Neural progenitor cell (in vitro differentiated cells): ENCODE measurements at regions not wholly inside any gene's neighbourhood (a gene's known extent, or its start where the extent isn't known, plus 50 kb on each side); places are given as distances from the start of the nearest gene placed in this dataset.
A peak's percentile ranks its signal among the peaks of the same experiment; 100 is the strongest.

ENCODE experiments used
- DNase-seq: peaks from one replicate; pipeline ENCODE4 v3.0.0-alpha.2; 2016; ENCODE audit warnings: low spot score
- H2AFZ ChIP-seq: fragments of 200-600 bp; sonication (generic); replicated peaks from 2 replicates; pipeline ENCODE4 v1.6.1; 2016; ENCODE audit warnings: antibody characterized with exemption
- H3F3A ChIP-seq: fragments of 200-600 bp; sonication (generic); 2 replicates; pipeline ENCODE4 v1.6.1; 2016; ENCODE audit warnings: antibody characterized with exemption, low read depth
- H3K27ac ChIP-seq: fragments of 200-600 bp; sonication (generic); 2 replicates; pipeline ENCODE4 v1.5.1; 2016; ENCODE audit warnings: mild to moderate bottlenecking
- H3K27me3 ChIP-seq: fragments of 200-600 bp; sonication (generic); 2 replicates; pipeline ENCODE4 v1.6.1; 2016; ENCODE audit warnings: mild to moderate bottlenecking, moderate library complexity
- H3K36me3 ChIP-seq: fragments of 200-600 bp; sonication (generic); 2 replicates; pipeline ENCODE4 v1.5.1; 2016
- H3K4me1 ChIP-seq: fragments of 200-600 bp; sonication (generic); 2 replicates; pipeline ENCODE4 v1.6.1; 2016; ENCODE audit warnings: mixed run types
- H3K4me2 ChIP-seq: fragments of 200-600 bp; sonication (generic); 2 replicates; pipeline ENCODE4 v1.6.1; 2016
- H3K4me3 ChIP-seq: fragments of 200-600 bp; sonication (generic); 2 replicates; pipeline ENCODE4 v1.5.1; 2016
- H3K79me2 ChIP-seq: fragments of 200-600 bp; sonication (generic); 2 replicates; pipeline ENCODE4 v1.6.1; 2016; ENCODE audit warnings: low read depth
- H3K9ac ChIP-seq: fragments of 200-600 bp; sonication (generic); 2 replicates; pipeline ENCODE4 v1.6.1; 2016
- H3K9me3 ChIP-seq: fragments of 200-600 bp; sonication (generic); 2 replicates; pipeline ENCODE4 v1.5.1; 2016; ENCODE audit warnings: low read depth
- H4K20me1 ChIP-seq: fragments of 200-600 bp; sonication (generic); 2 replicates; pipeline ENCODE4 v1.6.1; 2016; ENCODE audit warnings: low read depth
- H3K27ac Mint-ChIP-seq: 3 replicates; pipeline ENCODE4 v1.8.0; 2021; ENCODE audit warnings: mixed read lengths
- H3K27me3 Mint-ChIP-seq: 2 replicates; pipeline ENCODE4 v1.8.0; 2022; ENCODE audit warnings: low read depth, mild to moderate bottlenecking, inconsistent platforms, moderate library complexity, mixed read lengths; ENCODE audit not compliant: insufficient read depth
- H3K36me3 Mint-ChIP-seq: 3 replicates; pipeline ENCODE4 v1.8.0; 2021; ENCODE audit warnings: mixed read lengths
- H3K4me1 Mint-ChIP-seq: 3 replicates; pipeline ENCODE4 v1.8.0; 2021; ENCODE audit warnings: mixed read lengths
- H3K4me3 Mint-ChIP-seq: 3 replicates; pipeline ENCODE4 v1.8.0; 2021; ENCODE audit warnings: mild to moderate bottlenecking, moderate library complexity, mixed read lengths
- H3K9me3 Mint-ChIP-seq: 3 replicates; pipeline ENCODE4 v1.8.0; 2020; ENCODE audit warnings: mixed read lengths
- EZH2 ChIP-seq: fragments of 200-600 bp; sonication (generic); IDR thresholded peaks from 2 replicates; pipeline ENCODE4 v1.6.1; 2017; ENCODE audit warnings: antibody characterized with exemption, mild to moderate bottlenecking, moderate library complexity
- EZH2phosphoT487 ChIP-seq: fragments of 200-600 bp; sonication (generic); IDR thresholded peaks from 2 replicates; pipeline ENCODE4 v1.6.1; 2017; ENCODE audit warnings: antibody characterized with exemption
- TF ChIP-seq, protein P1 (sequence below): fragments of 200-600 bp; sonication (generic); IDR thresholded peaks from 2 replicates; pipeline ENCODE4 v1.5.1; 2017; ENCODE audit warnings: antibody characterized with exemption, mild to moderate bottlenecking

DNA sequence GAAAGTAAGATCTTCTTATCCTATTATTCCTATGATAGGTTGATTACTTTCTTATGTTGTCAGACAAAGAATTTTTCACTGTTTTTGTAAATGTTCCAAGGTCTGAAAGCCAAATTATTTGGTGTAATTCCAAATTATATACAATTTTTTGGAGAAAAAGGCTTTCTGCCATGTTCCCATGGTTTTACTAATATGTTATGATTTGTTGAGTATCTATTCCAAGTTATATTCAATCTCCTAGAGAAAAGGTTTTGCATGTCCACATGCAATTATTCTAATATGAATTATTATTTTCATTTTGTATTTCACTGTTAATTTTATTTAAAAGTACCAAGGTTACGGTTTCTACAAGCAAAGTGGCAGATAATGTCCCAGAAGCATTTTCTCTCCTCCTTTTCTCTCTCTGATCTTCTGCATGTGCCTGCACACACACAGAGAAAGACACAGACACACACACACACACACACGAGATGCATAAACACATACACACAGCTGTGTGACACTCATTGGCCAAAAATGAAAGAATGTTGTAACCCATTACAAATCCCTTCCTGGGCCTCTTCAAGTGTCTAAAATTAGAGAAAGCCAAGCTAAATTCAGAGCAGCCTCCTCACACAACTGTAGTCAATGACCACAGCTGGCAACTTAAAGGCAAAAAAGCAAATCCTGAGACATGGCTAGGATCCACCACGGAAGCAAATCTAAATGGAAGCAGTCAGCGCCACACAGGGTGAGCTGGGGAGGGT is 621.0 kb downstream of the EFNB2 start:
- Histone ChIP-seq H3K4me2 (no peak overlapping the region), H2AFZ (no peak overlapping the region), H3K27me3 (no peaks in the 10 kb centered on the region), H3K9ac (no peak overlapping the region), H3K79me2 (no peaks in the 10 kb centered on the region), H4K20me1 (no peaks in the 10 kb centered on the region), H3K9me3 (no peaks in the 10 kb centered on the region), H3K4me3 (no peak overlapping the region), H3F3A (no peaks in the 10 kb centered on the region), H3K4me1 (peaks cover 4% of the 10 kb centered on the region), H3K36me3 (no peaks in the 10 kb centered on the region), H3K27ac (no peak overlapping the region)
- DNase-seq, result no peak
- TF ChIP-seq, protein P1, sequence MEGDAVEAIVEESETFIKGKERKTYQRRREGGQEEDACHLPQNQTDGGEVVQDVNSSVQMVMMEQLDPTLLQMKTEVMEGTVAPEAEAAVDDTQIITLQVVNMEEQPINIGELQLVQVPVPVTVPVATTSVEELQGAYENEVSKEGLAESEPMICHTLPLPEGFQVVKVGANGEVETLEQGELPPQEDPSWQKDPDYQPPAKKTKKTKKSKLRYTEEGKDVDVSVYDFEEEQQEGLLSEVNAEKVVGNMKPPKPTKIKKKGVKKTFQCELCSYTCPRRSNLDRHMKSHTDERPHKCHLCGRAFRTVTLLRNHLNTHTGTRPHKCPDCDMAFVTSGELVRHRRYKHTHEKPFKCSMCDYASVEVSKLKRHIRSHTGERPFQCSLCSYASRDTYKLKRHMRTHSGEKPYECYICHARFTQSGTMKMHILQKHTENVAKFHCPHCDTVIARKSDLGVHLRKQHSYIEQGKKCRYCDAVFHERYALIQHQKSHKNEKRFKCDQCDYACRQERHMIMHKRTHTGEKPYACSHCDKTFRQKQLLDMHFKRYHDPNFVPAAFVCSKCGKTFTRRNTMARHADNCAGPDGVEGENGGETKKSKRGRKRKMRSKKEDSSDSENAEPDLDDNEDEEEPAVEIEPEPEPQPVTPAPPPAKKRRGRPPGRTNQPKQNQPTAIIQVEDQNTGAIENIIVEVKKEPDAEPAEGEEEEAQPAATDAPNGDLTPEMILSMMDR, result no peak
- TF ChIP-seq EZH2phosphoT487 (no peak), EZH2 (no peak)
- H3K27me3 Mint-ChIP-seq, result no peaks in the 10 kb centered on the region
- H3K4me1 Mint-ChIP-seq, result peaks cover 11% of the 10 kb centered on the region
- no peak overlapping the region for H3K4me3 Mint-ChIP-seq
- no peaks in the 10 kb centered on the region for H3K36me3 Mint-ChIP-seq
- H3K9me3 Mint-ChIP-seq, result peaks cover 4% of the 10 kb centered on the region
- no peak overlapping the region for H3K27ac Mint-ChIP-seq

DNA sequence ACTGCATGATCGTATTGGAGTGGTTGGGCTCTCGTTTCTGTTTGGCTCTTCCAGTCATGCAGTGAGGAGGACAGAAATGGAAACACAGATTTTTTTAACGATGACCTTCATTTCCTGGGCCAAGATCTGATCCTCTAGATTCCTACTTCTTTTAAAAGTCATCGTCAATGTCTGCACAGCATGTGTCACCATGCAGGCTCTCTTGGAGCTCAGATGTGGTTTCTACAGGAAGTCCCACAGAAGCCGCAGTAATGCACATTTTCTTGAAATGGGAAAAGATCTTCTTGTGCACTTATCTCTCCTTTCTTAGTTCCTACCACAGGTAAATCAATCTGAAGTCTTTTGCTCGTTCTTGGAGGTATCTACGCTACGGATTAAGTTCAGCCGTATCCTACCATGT is 626.9 kb downstream of the EFNB2 start:
- no peak overlapping the region for H3K9ac ChIP-seq
- H3K27me3 ChIP-seq, result no peaks in the 10 kb centered on the region
- Mint-ChIP-seq H3K9me3 (peaks cover 7% of the 10 kb centered on the region), H3K27ac (peak overlapping the region; percentile 11), H3K4me1 (peaks cover 7% of the 10 kb centered on the region), H3K36me3 (no peaks in the 10 kb centered on the region), H3K4me3 (no peak overlapping the region), H3K27me3 (no peaks in the 10 kb centered on the region)
- no peak overlapping the region for H2AFZ ChIP-seq
- H3K4me2 ChIP-seq, result no peak overlapping the region
- no peaks in the 10 kb centered on the region for H3K36me3 ChIP-seq
- H3K79me2 ChIP-seq, result no peaks in the 10 kb centered on the region
- H3F3A ChIP-seq, result no peaks in the 10 kb centered on the region
- H3K4me3 ChIP-seq, result no peak overlapping the region
- no peaks in the 10 kb centered on the region for H3K9me3 ChIP-seq
- no peak overlapping the region for H3K27ac ChIP-seq
- no peak for DNase-seq
- TF ChIP-seq EZH2, result no peak
- TF ChIP-seq, protein P1, result no peak
- TF ChIP-seq EZH2phosphoT487, result no peak
- H4K20me1 ChIP-seq, result no peaks in the 10 kb centered on the region
- H3K4me1 ChIP-seq, result no peaks in the 10 kb centered on the region

DNA sequence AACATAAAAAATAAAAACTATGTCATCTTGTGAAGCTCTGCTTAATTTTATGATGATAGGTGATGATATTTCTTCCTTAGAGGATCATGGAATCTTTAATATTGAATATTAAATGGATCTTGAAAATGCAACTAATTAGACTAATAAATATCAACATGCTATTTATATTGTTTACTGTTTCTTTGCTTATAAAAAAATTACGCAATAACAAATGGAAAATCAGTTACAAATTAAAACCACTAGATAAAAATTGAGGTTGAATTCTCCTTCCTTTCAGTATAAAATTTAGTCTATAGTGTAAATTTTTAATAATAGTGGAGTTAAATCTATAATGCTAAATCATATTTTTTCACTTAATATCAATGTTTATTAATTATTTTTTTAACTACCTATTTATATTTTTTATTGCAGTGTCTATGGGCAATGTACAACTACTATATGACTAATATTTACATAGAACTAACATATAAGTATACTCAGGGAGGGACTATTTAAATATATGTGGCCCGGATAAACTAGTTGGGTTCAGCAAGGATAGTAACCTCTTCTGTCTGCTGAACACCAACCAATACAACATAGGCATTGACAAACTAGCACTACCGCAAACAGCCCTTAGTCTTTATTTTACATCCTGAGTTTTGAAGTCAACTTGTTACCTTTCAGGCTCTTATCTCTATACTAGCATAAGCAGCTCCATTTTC is 628.0 kb downstream of the EFNB2 start:
- Histone ChIP-seq H3K27me3 (no peaks in the 10 kb centered on the region), H3K27ac (no peak overlapping the region), H4K20me1 (no peaks in the 10 kb centered on the region), H3K9me3 (no peaks in the 10 kb centered on the region), H3K4me3 (no peak overlapping the region), H3F3A (no peaks in the 10 kb centered on the region), H2AFZ (no peak overlapping the region), H3K9ac (no peak overlapping the region), H3K79me2 (no peaks in the 10 kb centered on the region), H3K4me2 (no peak overlapping the region), H3K36me3 (no peaks in the 10 kb centered on the region), H3K4me1 (no peaks in the 10 kb centered on the region)
- H3K27ac Mint-ChIP-seq, result no peak overlapping the region
- H3K27me3 Mint-ChIP-seq, result no peaks in the 10 kb centered on the region
- no peak overlapping the region for H3K4me3 Mint-ChIP-seq
- TF ChIP-seq EZH2phosphoT487, result no peak
- no peak for TF ChIP-seq EZH2
- TF ChIP-seq, protein P1, result no peak
- H3K4me1 Mint-ChIP-seq, result peaks cover 7% of the 10 kb centered on the region
- no peaks in the 10 kb centered on the region for H3K36me3 Mint-ChIP-seq
- peaks cover 7% of the 10 kb centered on the region for H3K9me3 Mint-ChIP-seq
- DNase-seq, result no peak
